CD4-positive, alpha-beta T cell treated with Interleukin-17A for 4 hours (primary cell): ENCODE measurements at regions not wholly inside any gene's neighbourhood (a gene's known extent, or its start where the extent isn't known, plus 50 kb on each side); places are given as distances from the start of the nearest gene placed in this dataset.

Experiments used
- DNase-seq: peaks from one replicate; pipeline ENCODE4 v3.0.0-alpha.2; 2020; ENCODE audit warnings: mixed read lengths

- DNase-seq = no peak
These were observed 205.8 kb downstream of the ANAPC1 start for GRCh38 chr2:111678161-111678560.

- DNase-seq = no peak
These were observed 205.3 kb downstream of the ANAPC1 start for GRCh38 chr2:111678651-111679050.

GRCh38 chr2:111679202-111679601 lies 204.8 kb downstream of the ANAPC1 start:
- DNase-seq = no peak

DNA sequence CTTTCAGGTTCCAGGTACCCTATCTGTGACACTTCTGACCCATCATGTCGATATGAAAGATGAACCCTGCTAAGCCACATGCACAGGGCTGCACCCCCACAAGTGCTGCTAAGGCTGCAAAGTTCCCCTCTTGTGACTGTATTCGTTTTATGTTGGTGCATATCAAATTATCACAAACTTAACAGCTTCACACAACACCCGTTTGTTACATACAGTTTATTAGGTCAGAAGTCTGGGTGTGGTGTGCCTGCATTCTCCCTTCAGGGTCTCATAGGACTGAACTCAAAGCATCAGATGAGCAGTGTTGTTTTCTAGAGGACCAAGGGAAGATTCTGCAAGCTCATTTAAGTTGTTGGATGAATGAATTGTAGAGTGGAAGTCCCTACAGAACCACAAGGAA lies 199.4 kb downstream of the ANAPC1 start:
- DNase-seq = no peak

DNA sequence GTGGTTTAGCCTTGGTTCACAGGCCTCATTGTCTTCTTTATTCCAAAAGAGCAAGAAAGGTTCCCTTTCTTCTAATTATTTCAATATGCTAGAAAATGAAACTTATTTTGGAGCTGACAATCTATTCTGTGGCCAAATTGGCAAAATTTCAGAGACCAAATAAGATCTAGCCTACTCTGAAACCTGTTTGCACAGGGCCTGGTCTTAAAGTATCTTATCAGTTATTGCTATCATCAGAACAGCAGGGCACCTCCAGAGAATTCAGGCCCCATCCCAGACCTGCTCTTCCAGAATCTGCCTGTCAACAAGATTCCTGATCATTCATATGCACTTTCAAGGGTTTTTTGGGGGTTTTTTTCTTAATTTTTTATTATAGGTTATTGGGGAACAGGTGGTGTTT lies 198.7 kb downstream of the ANAPC1 start:
- DNase-seq = no peak

- no peak for DNase-seq
These were observed 197.0 kb downstream of the ANAPC1 start for GRCh38 chr2:111686994-111687393.

DNA sequence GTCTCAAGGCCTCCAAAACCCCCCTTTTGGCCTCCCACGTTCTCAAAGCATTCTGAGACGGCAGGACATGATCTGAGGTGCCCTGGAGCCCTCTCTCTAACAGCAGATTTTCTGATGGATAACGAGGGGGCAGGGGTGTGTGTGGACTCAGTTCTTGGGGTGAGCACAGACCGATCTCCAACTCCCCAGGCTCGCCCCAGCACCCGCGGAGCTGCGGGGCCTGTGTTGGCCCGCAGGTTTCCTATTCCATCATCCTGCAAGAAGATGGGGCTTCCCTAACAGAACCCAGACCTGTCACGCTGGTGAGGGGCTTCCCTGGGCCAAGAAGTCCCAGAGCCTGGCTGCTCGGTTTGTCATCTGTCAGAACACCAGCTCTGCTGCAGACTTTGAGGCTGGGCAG lies 196.1 kb downstream of the ANAPC1 start:
- DNase-seq = no peak

DNA sequence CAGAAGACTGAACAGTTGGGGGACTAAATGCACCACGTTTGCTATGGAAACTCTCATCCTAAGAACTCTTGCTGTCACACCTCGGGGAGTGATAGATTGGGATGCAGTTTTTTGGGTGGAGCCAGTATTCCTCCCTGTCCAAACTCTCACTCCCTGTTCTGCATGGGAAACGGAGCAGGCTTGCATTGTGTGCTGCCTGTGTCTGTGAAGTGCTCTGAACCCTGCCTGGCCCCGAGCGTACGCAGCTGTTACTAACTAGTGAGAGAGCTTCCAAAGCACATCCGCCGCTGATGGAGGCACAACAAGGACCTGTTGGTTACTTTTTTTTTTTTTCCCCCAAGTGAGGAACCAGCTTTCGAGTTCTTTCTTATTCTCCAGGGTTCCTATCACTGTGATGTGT lies 195.5 kb downstream of the ANAPC1 start:
- no peak for DNase-seq

GRCh38 chr2:111689174-111689573 lies 194.8 kb downstream of the ANAPC1 start:
- no peak for DNase-seq

- DNase-seq = no peak
These were observed 194.1 kb downstream of the ANAPC1 start for GRCh38 chr2:111689941-111690340.

- DNase-seq = no peak
These were observed 192.7 kb downstream of the ANAPC1 start for GRCh38 chr2:111691164-111691875.

- no peak for DNase-seq
These were observed 191.7 kb downstream of the ANAPC1 start for GRCh38 chr2:111692311-111692710.

- DNase-seq = no peak
These were observed 189.3 kb downstream of the ANAPC1 start for GRCh38 chr2:111694700-111695101.

- DNase-seq = no peak
These were observed 188.5 kb downstream of the ANAPC1 start for GRCh38 chr2:111695441-111696007.

DNA sequence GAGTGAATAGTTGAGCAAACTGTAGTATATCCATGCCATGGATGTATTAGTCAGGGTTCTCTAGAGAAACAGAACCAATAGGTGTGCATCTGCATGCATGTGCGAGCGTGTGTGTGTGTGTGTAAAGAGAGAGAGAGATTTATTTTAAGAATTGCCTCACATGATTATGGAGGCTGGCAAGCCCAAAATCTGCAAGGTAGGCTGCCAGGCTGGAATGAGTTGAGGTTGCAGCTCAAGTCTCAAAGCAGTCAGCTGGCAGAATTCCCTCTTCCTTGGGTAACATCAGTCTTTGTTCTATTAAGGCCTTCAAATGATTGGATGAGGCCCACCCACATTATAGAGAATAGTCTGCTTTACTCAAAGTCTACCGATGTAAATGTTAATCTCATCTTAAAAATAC lies 187.8 kb downstream of the ANAPC1 start:
- no peak for DNase-seq

GRCh38 chr2:111697560-111697959 lies 186.4 kb downstream of the ANAPC1 start:
- DNase-seq = no peak

- no peak for DNase-seq
These were observed 185.9 kb downstream of the ANAPC1 start for GRCh38 chr2:111698089-111698488.

DNA sequence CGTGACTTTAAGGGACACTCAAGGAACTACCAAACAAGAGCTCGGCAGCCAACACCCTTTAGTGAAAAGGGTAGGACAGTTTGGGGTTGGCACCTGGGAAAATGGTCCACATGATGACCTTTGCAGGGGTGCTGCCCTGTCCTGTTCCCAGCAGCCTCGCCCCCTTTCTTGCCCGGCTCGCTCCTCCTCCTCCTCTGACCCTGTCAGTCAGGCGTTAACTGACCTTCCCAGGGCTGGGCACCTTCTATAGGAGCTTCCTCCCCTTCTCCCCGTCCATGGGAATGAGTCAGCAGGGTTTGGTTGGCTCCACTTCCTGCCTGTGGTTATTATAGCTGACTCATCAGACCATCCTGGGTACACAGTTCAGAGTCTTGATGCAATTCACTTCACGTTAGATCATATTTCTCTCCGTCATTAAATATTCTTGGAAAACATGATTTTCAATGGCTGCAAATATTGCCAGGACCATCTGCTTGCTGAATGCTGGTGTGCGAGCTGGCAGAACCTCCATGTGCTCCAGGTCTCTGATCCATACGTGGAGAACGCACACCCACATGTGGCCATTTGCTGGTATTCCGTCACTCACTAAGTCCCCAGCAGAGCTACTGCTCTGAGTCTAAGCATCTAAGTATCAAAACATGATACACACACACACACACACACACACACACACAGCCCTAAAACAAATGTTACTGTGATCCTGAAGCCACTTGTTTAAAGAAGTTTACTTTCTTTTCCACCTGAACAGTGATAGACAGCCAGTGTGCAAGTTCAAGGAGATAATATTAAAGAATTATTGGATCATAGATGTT lies 185.0 kb downstream of the ANAPC1 start:
- DNase-seq = peak; percentile 56

GRCh38 chr2:111701266-111701665 lies 182.7 kb downstream of the ANAPC1 start:
- DNase-seq = no peak

GRCh38 chr2:111701798-111702118 lies 182.2 kb downstream of the ANAPC1 start:
- DNase-seq = no peak

- DNase-seq = peak; percentile 64
These were observed 181.7 kb downstream of the ANAPC1 start for GRCh38 chr2:111702119-111702803.

GRCh38 chr2:111702804-111703196 lies 181.2 kb downstream of the ANAPC1 start:
- DNase-seq = no peak

DNA sequence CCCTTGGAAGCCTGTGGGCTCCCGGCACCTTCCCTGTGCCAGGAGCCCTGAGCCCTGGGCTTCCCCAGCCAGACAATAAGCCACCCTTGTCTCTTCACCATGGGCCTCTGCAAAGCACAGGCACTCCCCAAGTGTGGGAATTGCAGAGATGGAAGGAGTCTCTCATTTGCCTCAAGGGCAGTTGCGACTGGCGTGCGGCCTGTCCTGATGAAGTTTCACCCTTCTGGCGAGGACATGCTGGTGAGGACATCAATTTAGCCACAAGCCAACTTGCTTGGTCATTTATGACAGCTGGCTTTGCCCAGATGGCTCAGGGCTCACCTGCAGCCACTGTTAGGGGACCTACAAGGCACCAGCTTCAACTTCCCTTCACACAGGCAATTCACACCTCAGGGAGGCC lies 180.2 kb downstream of the ANAPC1 start:
- no peak for DNase-seq

DNA sequence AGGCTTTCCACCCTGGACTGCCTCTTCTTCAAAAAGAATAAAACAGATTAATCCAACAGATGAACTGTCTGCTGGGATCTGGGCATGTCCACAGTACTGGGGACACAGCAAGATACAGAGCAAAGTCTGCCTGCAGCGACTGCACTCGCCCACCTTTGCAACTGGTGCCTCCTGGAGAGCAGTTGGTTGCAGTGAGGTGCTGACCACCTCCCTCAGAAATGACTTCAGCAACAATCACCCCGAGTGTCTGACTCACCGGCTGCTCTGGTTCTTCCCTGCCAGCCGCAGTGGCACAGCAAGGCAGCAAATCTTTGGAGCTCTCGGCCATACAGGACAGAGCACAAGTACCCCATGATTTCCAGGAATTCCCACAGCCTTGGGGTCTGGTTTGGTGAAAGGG lies 179.7 kb downstream of the ANAPC1 start:
- no peak for DNase-seq
